ENCODE measurements at regions not wholly inside any gene's neighbourhood (a gene's known extent, or its start where the extent isn't known, plus 50 kb on each side); places are given as distances from the start of the nearest gene placed in this dataset.

- H2AFZ ChIP-seq (ENCODE audit: low read depth, low read length, severe bottlenecking), result no peak overlapping the region
- H4K20me1 ChIP-seq (ENCODE audit: low read depth, low read length), result no peaks in the 10 kb centered on the region
- H3K4me2 ChIP-seq (ENCODE audit: low read depth, low read length, poor library complexity, severe bottlenecking), result no peak overlapping the region
- no peaks in the 10 kb centered on the region for H3K36me3 ChIP-seq (ENCODE audit: low read length)
- no peaks in the 10 kb centered on the region for H3K9me2 ChIP-seq (replicated peaks; ENCODE audit: insufficient read depth, low read length)
- TF ChIP-seq CTCF (IDR thresholded peaks at IDR 0.05; ENCODE audit: insufficient read depth, low read length, poor library complexity, severe bottlenecking), result no peak
- no peak for TF ChIP-seq EZH2phosphoT487 (conservative IDR thresholded peaks at IDR 0.05; ENCODE audit: low read length)
- no peaks in the 10 kb centered on the region for H3F3A ChIP-seq (ENCODE audit: insufficient read depth)
- no peak overlapping the region for H3K9ac ChIP-seq (ENCODE audit: low read length)
- no peaks in the 10 kb centered on the region for H3K9me3 ChIP-seq (ENCODE audit: insufficient read depth, low read length)
- H3K27me3 ChIP-seq (ENCODE audit: low read length), result no peaks in the 10 kb centered on the region
- no peaks in the 10 kb centered on the region for H3K79me2 ChIP-seq (ENCODE audit: insufficient read depth, low read length)
- no peak overlapping the region for H3K27ac ChIP-seq (ENCODE audit: low read depth, low read length)
- no peak overlapping the region for H3K4me3 ChIP-seq (ENCODE audit: insufficient read depth, low read length, poor library complexity, severe bottlenecking)
Observed at GRCh38 chr4:67161311-67161710, 384.0 kb downstream of the CENPC start.

- Histone ChIP-seq H3F3A (ENCODE audit: insufficient read depth) (no peaks in the 10 kb centered on the region), H3K9me2 (replicated peaks; ENCODE audit: insufficient read depth, low read length) (no peaks in the 10 kb centered on the region), H3K4me3 (ENCODE audit: insufficient read depth, low read length, poor library complexity, severe bottlenecking) (no peak overlapping the region), H3K27me3 (ENCODE audit: low read length) (no peaks in the 10 kb centered on the region), H3K9me3 (ENCODE audit: insufficient read depth, low read length) (no peaks in the 10 kb centered on the region), H3K79me2 (ENCODE audit: insufficient read depth, low read length) (no peaks in the 10 kb centered on the region), H3K4me2 (ENCODE audit: low read depth, low read length, poor library complexity, severe bottlenecking) (no peak overlapping the region), H3K9ac (ENCODE audit: low read length) (no peak overlapping the region), H3K36me3 (ENCODE audit: low read length) (no peaks in the 10 kb centered on the region), H4K20me1 (ENCODE audit: low read depth, low read length) (no peaks in the 10 kb centered on the region), H3K27ac (ENCODE audit: low read depth, low read length) (no peak overlapping the region), H2AFZ (ENCODE audit: low read depth, low read length, severe bottlenecking) (no peak overlapping the region)
- TF ChIP-seq CTCF (IDR thresholded peaks at IDR 0.05; ENCODE audit: insufficient read depth, low read length, poor library complexity, severe bottlenecking), result no peak
- TF ChIP-seq EZH2phosphoT487 (conservative IDR thresholded peaks at IDR 0.05; ENCODE audit: low read length), result no peak
Observed at GRCh38 chr4:67160394-67160793, 384.9 kb downstream of the CENPC start.

- no peak for TF ChIP-seq EZH2phosphoT487 (conservative IDR thresholded peaks at IDR 0.05; ENCODE audit: low read length)
- TF ChIP-seq CTCF (IDR thresholded peaks at IDR 0.05; ENCODE audit: insufficient read depth, low read length, poor library complexity, severe bottlenecking), result no peak
Observed at GRCh38 chr4:67158666-67159065, 386.6 kb downstream of the CENPC start.

More at GRCh38 chr4:67158666-67159065, 386.6 kb downstream of the CENPC start:
- no peak overlapping the region for H3K4me3 ChIP-seq (ENCODE audit: insufficient read depth, low read length, poor library complexity, severe bottlenecking)
- H3K36me3 ChIP-seq (ENCODE audit: low read length), result no peaks in the 10 kb centered on the region
- no peak overlapping the region for H3K27ac ChIP-seq (ENCODE audit: low read depth, low read length)
- no peaks in the 10 kb centered on the region for H3K9me2 ChIP-seq (replicated peaks; ENCODE audit: insufficient read depth, low read length)
- no peaks in the 10 kb centered on the region for H3K9me3 ChIP-seq (ENCODE audit: insufficient read depth, low read length)
- no peak overlapping the region for H3K9ac ChIP-seq (ENCODE audit: low read length)
- no peaks in the 10 kb centered on the region for H3F3A ChIP-seq (ENCODE audit: insufficient read depth)
- no peaks in the 10 kb centered on the region for H3K27me3 ChIP-seq (ENCODE audit: low read length)
- no peaks in the 10 kb centered on the region for H4K20me1 ChIP-seq (ENCODE audit: low read depth, low read length)
- no peaks in the 10 kb centered on the region for H3K79me2 ChIP-seq (ENCODE audit: insufficient read depth, low read length)
- no peak overlapping the region for H2AFZ ChIP-seq (ENCODE audit: low read depth, low read length, severe bottlenecking)
- H3K4me2 ChIP-seq (ENCODE audit: low read depth, low read length, poor library complexity, severe bottlenecking), result no peak overlapping the region

All from SU-DHL-6 (cell line).